ENCODE measurements at regions not wholly inside any gene's neighbourhood (a gene's known extent, or its start where the extent isn't known, plus 50 kb on each side); places are given as distances from the start of the nearest gene placed in this dataset.

GRCh38 chr3:137471130-137471529 is 293.0 kb upstream of the SOX14 start:
- DNase-seq (ENCODE audit: low read depth), result no peak
- Histone ChIP-seq H3K4me3 (ENCODE audit: low read depth, low read length) (no peak overlapping the region), H3K36me3 (ENCODE audit: control insufficient read depth, insufficient read depth, low read length) (no peaks in the 10 kb centered on the region), H3K27me3 (ENCODE audit: control insufficient read depth, insufficient read depth, low read length) (no peaks in the 10 kb centered on the region)
- TF ChIP-seq CTCF (IDR thresholded peaks at IDR 0.05; ENCODE audit: insufficient read depth, low read depth, low read length), result no peak
- POLR2A ChIA-PET, result no interaction called here
- CTCF ChIA-PET, result no interaction called here

- no peak for TF ChIP-seq CTCF (IDR thresholded peaks at IDR 0.05; ENCODE audit: insufficient read depth, low read depth, low read length)
- ChIA-PET CTCF (no interaction called here), POLR2A (no interaction called here)
- DNase-seq (ENCODE audit: low read depth), result no peak
- Histone ChIP-seq H3K4me3 (ENCODE audit: low read depth, low read length) (no peak overlapping the region), H3K36me3 (ENCODE audit: control insufficient read depth, insufficient read depth, low read length) (no peaks in the 10 kb centered on the region), H3K27me3 (ENCODE audit: control insufficient read depth, insufficient read depth, low read length) (no peaks in the 10 kb centered on the region)
Measured at GRCh38 chr3:137471558-137472204, 292.4 kb upstream of the SOX14 start.

GRCh38 chr3:137477614-137478013 is 286.5 kb upstream of the SOX14 start:
- ChIA-PET POLR2A (no interaction called here), CTCF (no interaction called here)
- Histone ChIP-seq H3K27me3 (ENCODE audit: control insufficient read depth, insufficient read depth, low read length) (no peaks in the 10 kb centered on the region), H3K36me3 (ENCODE audit: control insufficient read depth, insufficient read depth, low read length) (no peaks in the 10 kb centered on the region), H3K4me3 (ENCODE audit: low read depth, low read length) (no peak overlapping the region)
- no peak for DNase-seq (ENCODE audit: low read depth)
- TF ChIP-seq CTCF (IDR thresholded peaks at IDR 0.05; ENCODE audit: insufficient read depth, low read depth, low read length), result no peak

GRCh38 chr3:137509354-137510045 is 254.6 kb upstream of the SOX14 start:
- H3K36me3 ChIP-seq (ENCODE audit: control insufficient read depth, insufficient read depth, low read length), result no peaks in the 10 kb centered on the region
- DNase-seq (ENCODE audit: low read depth), result no peak
- ChIA-PET POLR2A (no interaction called here), CTCF (no interaction called here)
- H3K27me3 ChIP-seq (ENCODE audit: control insufficient read depth, insufficient read depth, low read length), result no peaks in the 10 kb centered on the region
- TF ChIP-seq CTCF (IDR thresholded peaks at IDR 0.05; ENCODE audit: insufficient read depth, low read depth, low read length), result no peak
- H3K4me3 ChIP-seq (ENCODE audit: low read depth, low read length), result no peak overlapping the region

DNA sequence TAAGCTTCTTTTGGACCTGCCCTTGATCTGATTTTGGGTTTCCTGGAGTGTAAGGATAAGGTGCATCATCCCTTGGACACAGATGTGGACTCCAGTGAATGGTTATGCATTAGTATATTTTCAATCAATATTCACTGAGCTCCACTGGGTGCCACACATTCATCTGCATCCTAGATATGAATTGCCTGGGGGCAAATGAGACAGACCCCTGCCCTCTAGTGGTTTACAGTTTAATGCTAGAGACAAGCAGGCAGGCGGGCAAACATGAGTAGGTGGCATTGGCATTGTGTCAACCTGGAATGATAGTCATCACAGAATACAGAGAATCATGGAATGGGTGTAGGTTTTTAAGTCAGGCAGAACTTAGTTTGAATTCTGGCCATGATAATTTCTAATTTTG is 252.5 kb upstream of the SOX14 start:
- Histone ChIP-seq H3K36me3 (ENCODE audit: control insufficient read depth, insufficient read depth, low read length) (no peaks in the 10 kb centered on the region), H3K4me3 (ENCODE audit: low read depth, low read length) (no peak overlapping the region), H3K27me3 (ENCODE audit: control insufficient read depth, insufficient read depth, low read length) (no peaks in the 10 kb centered on the region)
- ChIA-PET POLR2A (no interaction called here), CTCF (no interaction called here)
- no peak for TF ChIP-seq CTCF (IDR thresholded peaks at IDR 0.05; ENCODE audit: insufficient read depth, low read depth, low read length)
- DNase-seq (ENCODE audit: low read depth), result no peak
